ENCODE measurements at regions not wholly inside any gene's neighbourhood (a gene's known extent, or its start where the extent isn't known, plus 50 kb on each side); places are given as distances from the start of the nearest gene placed in this dataset.

GRCh38 chr7:136179851-136180721 lies 202.9 kb upstream of the MTPN start:
- Histone ChIP-seq H3K36me3 (no peaks in the 10 kb centered on the region), H3K27ac (no peak overlapping the region), H3K4me3 (no peak overlapping the region), H3K9me3 (no peaks in the 10 kb centered on the region), H3K4me1 (ENCODE audit: control insufficient read depth in 1 of 2, low read depth in 2 of 2) (no peaks in the 10 kb centered on the region), H3K27me3 (replicated peaks; ENCODE audit: insufficient read depth) (no peaks in the 10 kb centered on the region)
- TF ChIP-seq CTCF (IDR thresholded peaks at IDR 0.05), result no peak
- DNase-seq (ENCODE audit: low spot score) (no peak), ATAC-seq (ENCODE audit: insufficient number of reproducible peaks, low FRiP score, low read depth) (no peak)

GRCh38 chr7:136179154-136179553 lies 202.0 kb upstream of the MTPN start:
- Histone ChIP-seq H3K4me1 (ENCODE audit: control insufficient read depth in 1 of 2, low read depth in 2 of 2) (no peaks in the 10 kb centered on the region), H3K36me3 (no peaks in the 10 kb centered on the region), H3K4me3 (no peak overlapping the region), H3K27me3 (replicated peaks; ENCODE audit: insufficient read depth) (no peaks in the 10 kb centered on the region), H3K9me3 (no peaks in the 10 kb centered on the region), H3K27ac (no peak overlapping the region)
- ATAC-seq (ENCODE audit: insufficient number of reproducible peaks, low FRiP score, low read depth) (no peak), DNase-seq (ENCODE audit: low spot score) (no peak)
- no peak for TF ChIP-seq CTCF (IDR thresholded peaks at IDR 0.05)

GRCh38 chr7:136174477-136175125 lies 197.4 kb upstream of the MTPN start:
- H3K27ac ChIP-seq, result no peak overlapping the region
- no peaks in the 10 kb centered on the region for H3K27me3 ChIP-seq (replicated peaks; ENCODE audit: insufficient read depth)
- no peaks in the 10 kb centered on the region for H3K36me3 ChIP-seq
- ATAC-seq (ENCODE audit: insufficient number of reproducible peaks, low FRiP score, low read depth) (no peak), DNase-seq (ENCODE audit: low spot score) (no peak)
- H3K9me3 ChIP-seq, result no peaks in the 10 kb centered on the region
- H3K4me3 ChIP-seq, result no peak overlapping the region
- no peak for TF ChIP-seq CTCF (IDR thresholded peaks at IDR 0.05)
- H3K4me1 ChIP-seq (ENCODE audit: control insufficient read depth in 1 of 2, low read depth in 2 of 2), result no peaks in the 10 kb centered on the region

- no peaks in the 10 kb centered on the region for H3K36me3 ChIP-seq
- no peak for ATAC-seq (ENCODE audit: insufficient number of reproducible peaks, low FRiP score, low read depth)
- no peak overlapping the region for H3K27ac ChIP-seq
- H3K4me1 ChIP-seq (ENCODE audit: control insufficient read depth in 1 of 2, low read depth in 2 of 2), result no peaks in the 10 kb centered on the region
- no peak overlapping the region for H3K4me3 ChIP-seq
- H3K27me3 ChIP-seq (replicated peaks; ENCODE audit: insufficient read depth), result no peaks in the 10 kb centered on the region
- H3K9me3 ChIP-seq, result no peaks in the 10 kb centered on the region
- no peak for DNase-seq (ENCODE audit: low spot score)
- TF ChIP-seq CTCF (IDR thresholded peaks at IDR 0.05), result no peak
These were observed 196.7 kb upstream of the MTPN start for GRCh38 chr7:136173874-136174273.

- Histone ChIP-seq H3K36me3 (no peaks in the 10 kb centered on the region), H3K9me3 (no peaks in the 10 kb centered on the region), H3K27me3 (replicated peaks; ENCODE audit: insufficient read depth) (no peaks in the 10 kb centered on the region), H3K4me1 (ENCODE audit: control insufficient read depth in 1 of 2, low read depth in 2 of 2) (no peaks in the 10 kb centered on the region), H3K4me3 (no peak overlapping the region), H3K27ac (no peak overlapping the region)
- no peak for TF ChIP-seq CTCF (IDR thresholded peaks at IDR 0.05)
- DNase-seq (ENCODE audit: low spot score) (no peak), ATAC-seq (ENCODE audit: insufficient number of reproducible peaks, low FRiP score, low read depth) (no peak)
These were observed 194.1 kb upstream of the MTPN start for GRCh38 chr7:136171233-136171632.
